WTC11 (cell line): ENCODE measurements at regions not wholly inside any gene's neighbourhood (a gene's known extent, or its start where the extent isn't known, plus 50 kb on each side); places are given as distances from the start of the nearest gene placed in this dataset.

Source experiments
- ATAC-seq: fragments of 200-7000 bp; cut with Tn5 transposase; 2 replicates; pipeline ENCODE4 v1.10.0; 2021; ENCODE audit warnings: mild to moderate bottlenecking, moderate library complexity
- CTCF ChIA-PET: fragments of 300-600 bp; sonication (Branson Sonifier 250); formaldehyde crosslinking; loops from one replicate; lab custom pipeline; 2021; ENCODE audit warnings: antibody characterized with exemption; lab: Charles Lee
- POLR2A ChIA-PET: fragments of 350-600 bp; sonication (Branson Sonifier 250); formaldehyde crosslinking; loops from one replicate; lab custom pipeline; 2021; ENCODE audit warnings: antibody characterized with exemption; lab: Charles Lee
- DNase-seq: peaks from one replicate; pipeline ENCODE4 v3.0.0; 2021; ENCODE audit warnings: low spot score
- H3K27ac Mint-ChIP-seq: 2 replicates; pipeline ENCODE4 v1.8.0; 2021; ENCODE audit warnings: mixed read lengths
- H3K27me3 Mint-ChIP-seq: 2 replicates; pipeline ENCODE4 v1.8.0; 2021; ENCODE audit warnings: low read depth, mild to moderate bottlenecking, moderate library complexity, mixed read lengths
- H3K36me3 Mint-ChIP-seq: 2 replicates; pipeline ENCODE4 v1.8.0; 2021; ENCODE audit warnings: mixed read lengths
- H3K4me1 Mint-ChIP-seq: 2 replicates; pipeline ENCODE4 v1.8.0; 2022; ENCODE audit warnings: mixed read lengths
- H3K4me3 Mint-ChIP-seq: 2 replicates; pipeline ENCODE4 v1.8.0; 2021; ENCODE audit warnings: mild to moderate bottlenecking, moderate library complexity, mixed read lengths
- H3K9me3 Mint-ChIP-seq: 2 replicates; pipeline ENCODE4 v1.8.0; 2021; ENCODE audit warnings: mixed read lengths
- ELF4 ChIP-seq: sonication (generic); formaldehyde crosslinking; IDR thresholded peaks from 2 replicates; pipeline ENCODE4 v1.8.1; 2022; ENCODE audit warnings: low read depth, mild to moderate bottlenecking, moderate library complexity, missing genetic modification reagents
- NFATC4 ChIP-seq: fragments of 250-450 bp; sonication (Bioruptor Pico); IDR thresholded peaks from 2 replicates; pipeline ENCODE4 v1.9.0; 2021; ENCODE audit warnings: mild to moderate bottlenecking
- NFE2L1 ChIP-seq: sonication (generic); formaldehyde crosslinking; IDR thresholded peaks from 2 replicates; pipeline ENCODE4 v1.8.1; 2023; ENCODE audit warnings: missing genetic modification reagents
- SOX15 ChIP-seq: fragments of 250-450 bp; sonication (Bioruptor Pico); IDR thresholded peaks from 2 replicates; pipeline ENCODE4 v1.9.0; 2021; ENCODE audit warnings: mild to moderate bottlenecking
- STAT6 ChIP-seq: sonication (generic); formaldehyde crosslinking; conservative IDR thresholded peaks from 2 replicates; pipeline ENCODE4 v1.8.1; 2023; ENCODE audit warnings: mild to moderate bottlenecking, low read depth, missing genetic modification reagents, moderate library complexity
- TCF7 ChIP-seq: sonication (generic); formaldehyde crosslinking; IDR thresholded peaks from 2 replicates; pipeline ENCODE4 v1.8.0; 2022; ENCODE audit warnings: mild to moderate bottlenecking, low read depth, missing genetic modification reagents, moderate library complexity
- TP53 ChIP-seq: sonication (generic); formaldehyde crosslinking; IDR thresholded peaks from 2 replicates; pipeline ENCODE4 v1.8.1; 2023; ENCODE audit warnings: mild to moderate bottlenecking, missing genetic modification reagents
- USF2 ChIP-seq: sonication (generic); formaldehyde crosslinking; IDR thresholded peaks from 2 replicates; pipeline ENCODE4 v1.8.1; 2023; ENCODE audit warnings: mild to moderate bottlenecking, missing genetic modification reagents, moderate library complexity
- ZNF121 ChIP-seq: sonication (generic); formaldehyde crosslinking; IDR thresholded peaks from 2 replicates; pipeline ENCODE4 v1.8.0; 2023; ENCODE audit warnings: missing genetic modification reagents
- ZNF232 ChIP-seq: sonication (generic); formaldehyde crosslinking; IDR thresholded peaks from 2 replicates; pipeline ENCODE4 v1.8.0; 2022; ENCODE audit warnings: mild to moderate bottlenecking, missing genetic modification reagents
- ZNF281 ChIP-seq: sonication (generic); formaldehyde crosslinking; IDR thresholded peaks from 2 replicates; pipeline ENCODE4 v1.8.0; 2023; ENCODE audit warnings: mild to moderate bottlenecking, missing genetic modification reagents
- ZNF396 ChIP-seq: fragments of 250-450 bp; sonication (Bioruptor Pico); IDR thresholded peaks from 2 replicates; pipeline ENCODE4 v1.8.0; 2021; ENCODE audit warnings: mild to moderate bottlenecking, moderate library complexity, borderline replicate concordance
- TF ChIP-seq, protein P1 (sequence below): sonication (generic); formaldehyde crosslinking; conservative IDR thresholded peaks from 2 replicates; pipeline ENCODE4 v1.8.1; 2022; ENCODE audit warnings: mild to moderate bottlenecking, missing genetic modification reagents
- TF ChIP-seq, protein P2 (sequence below): sonication (generic); formaldehyde crosslinking; IDR thresholded peaks from 2 replicates; pipeline ENCODE4 v1.8.1; 2023; ENCODE audit warnings: mild to moderate bottlenecking, moderate library complexity, missing genetic modification reagents
- TF ChIP-seq, protein P3 (sequence below): sonication (generic); formaldehyde crosslinking; IDR thresholded peaks from 2 replicates; pipeline ENCODE4 v1.8.0; 2022; ENCODE audit warnings: mild to moderate bottlenecking, missing genetic modification reagents

- TF ChIP-seq TP53 (CRISPR knock-in tag): no peak
- TF ChIP-seq, all 79 proteins: peak for 0
- Mint-ChIP-seq H3K4me1 (peaks cover 6% of the 10 kb centered on the region), H3K36me3 (no peaks in the 10 kb centered on the region), H3K27me3 (no peaks in the 10 kb centered on the region), H3K9me3 (no peaks in the 10 kb centered on the region), H3K4me3 (no peak overlapping the region), H3K27ac (no peak overlapping the region)
- CTCF ChIA-PET: interaction anchor here (0.6 kb wide), 1 partner anchor 175 kb away, joined by 3 read pairs; no protein-coding TSS in a partner anchor
- no peak for ATAC-seq
- POLR2A ChIA-PET: interaction anchor here (0.5 kb wide), 1 partner anchor 35 kb away, joined by 3 read pairs; no protein-coding TSS in a partner anchor
- no peak for DNase-seq
These were observed 206.1 kb downstream of the KCTD12 start for GRCh38 chr13:76680112-76680511.

- ChIA-PET POLR2A (no interaction called here), CTCF (no interaction called here)
- Mint-ChIP-seq H3K4me3 (no peak overlapping the region), H3K27ac (no peak overlapping the region), H3K9me3 (peaks cover 15% of the 10 kb centered on the region), H3K27me3 (no peaks in the 10 kb centered on the region), H3K36me3 (no peaks in the 10 kb centered on the region), H3K4me1 (no peaks in the 10 kb centered on the region)
- no peak for ATAC-seq
- DNase-seq: no peak
- TF ChIP-seq, protein P1, sequence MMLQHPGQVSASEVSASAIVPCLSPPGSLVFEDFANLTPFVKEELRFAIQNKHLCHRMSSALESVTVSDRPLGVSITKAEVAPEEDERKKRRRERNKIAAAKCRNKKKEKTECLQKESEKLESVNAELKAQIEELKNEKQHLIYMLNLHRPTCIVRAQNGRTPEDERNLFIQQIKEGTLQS (CRISPR knock-in tag): no peak
- TF ChIP-seq ZNF121 (CRISPR knock-in tag) (no peak), NFE2L1 (CRISPR knock-in tag) (no peak), ELF4 (CRISPR knock-in tag) (no peak), ZNF232 (CRISPR knock-in tag) (no peak), SOX15 (no peak), TCF7 (no peak), STAT6 (CRISPR knock-in tag) (no peak), ZNF281 (CRISPR knock-in tag) (no peak), ZNF396 (CRISPR knock-in tag) (no peak), USF2 (CRISPR knock-in tag) (no peak), NFATC4 (no peak)
- TF ChIP-seq, protein P2, sequence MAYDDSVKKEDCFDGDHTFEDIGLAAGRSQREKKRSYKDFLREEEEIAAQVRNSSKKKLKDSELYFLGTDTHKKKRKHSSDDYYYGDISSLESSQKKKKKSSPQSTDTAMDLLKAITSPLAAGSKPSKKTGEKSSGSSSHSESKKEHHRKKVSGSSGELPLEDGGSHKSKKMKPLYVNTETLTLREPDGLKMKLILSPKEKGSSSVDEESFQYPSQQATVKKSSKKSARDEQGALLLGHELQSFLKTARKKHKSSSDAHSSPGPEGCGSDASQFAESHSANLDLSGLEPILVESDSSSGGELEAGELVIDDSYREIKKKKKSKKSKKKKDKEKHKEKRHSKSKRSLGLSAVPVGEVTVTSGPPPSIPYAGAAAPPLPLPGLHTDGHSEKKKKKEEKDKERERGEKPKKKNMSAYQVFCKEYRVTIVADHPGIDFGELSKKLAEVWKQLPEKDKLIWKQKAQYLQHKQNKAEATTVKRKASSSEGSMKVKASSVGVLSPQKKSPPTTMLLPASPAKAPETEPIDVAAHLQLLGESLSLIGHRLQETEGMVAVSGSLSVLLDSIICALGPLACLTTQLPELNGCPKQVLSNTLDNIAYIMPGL: no peak
- TF ChIP-seq, protein P3, sequence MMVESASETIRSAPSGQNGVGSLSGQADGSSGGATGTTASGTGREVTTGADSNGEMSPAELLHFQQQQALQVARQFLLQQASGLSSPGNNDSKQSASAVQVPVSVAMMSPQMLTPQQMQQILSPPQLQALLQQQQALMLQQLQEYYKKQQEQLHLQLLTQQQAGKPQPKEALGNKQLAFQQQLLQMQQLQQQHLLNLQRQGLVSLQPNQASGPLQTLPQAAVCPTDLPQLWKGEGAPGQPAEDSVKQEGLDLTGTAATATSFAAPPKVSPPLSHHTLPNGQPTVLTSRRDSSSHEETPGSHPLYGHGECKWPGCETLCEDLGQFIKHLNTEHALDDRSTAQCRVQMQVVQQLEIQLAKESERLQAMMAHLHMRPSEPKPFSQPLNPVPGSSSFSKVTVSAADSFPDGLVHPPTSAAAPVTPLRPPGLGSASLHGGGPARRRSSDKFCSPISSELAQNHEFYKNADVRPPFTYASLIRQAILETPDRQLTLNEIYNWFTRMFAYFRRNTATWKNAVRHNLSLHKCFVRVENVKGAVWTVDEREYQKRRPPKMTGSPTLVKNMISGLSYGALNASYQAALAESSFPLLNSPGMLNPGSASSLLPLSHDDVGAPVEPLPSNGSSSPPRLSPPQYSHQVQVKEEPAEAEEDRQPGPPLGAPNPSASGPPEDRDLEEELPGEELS (CRISPR knock-in tag): no peak
These were observed 209.2 kb downstream of the KCTD12 start for GRCh38 chr13:76677043-76677442.
